ENCODE measurements at regions not wholly inside any gene's neighbourhood (a gene's known extent, or its start where the extent isn't known, plus 50 kb on each side); places are given as distances from the start of the nearest gene placed in this dataset.

DNA sequence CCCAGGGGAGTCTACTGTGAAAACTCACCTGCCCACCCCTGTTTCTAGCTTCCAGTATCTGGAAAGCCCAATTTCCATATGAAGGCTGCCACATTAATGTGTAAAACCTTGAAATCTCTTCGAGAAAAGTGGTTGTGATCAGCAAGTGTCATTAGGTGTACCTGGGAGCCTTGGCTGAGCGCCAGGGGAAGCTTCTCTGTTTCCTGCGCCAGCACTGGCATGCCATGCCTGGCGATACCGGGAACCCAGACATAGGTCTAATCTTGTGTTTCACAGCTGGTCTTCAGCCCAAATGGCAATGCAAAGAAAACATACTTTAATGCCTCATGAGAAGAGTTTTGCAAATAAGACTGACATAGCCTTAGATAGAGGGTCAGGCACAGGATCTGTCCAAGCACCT is 101.6 kb downstream of the TENT4A start:
- ATAC-seq (ENCODE audit: low read depth): no peak
- POLR2A ChIA-PET: no interaction called here
- Mint-ChIP-seq H3K36me3 (ENCODE audit: low read depth) (no peaks in the 10 kb centered on the region), H3K9me3 (no peaks in the 10 kb centered on the region), H3K4me1 (no peaks in the 10 kb centered on the region), H3K27ac (no peak overlapping the region), H3K4me3 (no peak overlapping the region), H3K27me3 (peaks cover 10% of the 10 kb centered on the region)
- intact Hi-C loops (cut with micrococcal nuclease): no loop called here
- DNase-seq: no peak
- TF ChIP-seq, protein P1, sequence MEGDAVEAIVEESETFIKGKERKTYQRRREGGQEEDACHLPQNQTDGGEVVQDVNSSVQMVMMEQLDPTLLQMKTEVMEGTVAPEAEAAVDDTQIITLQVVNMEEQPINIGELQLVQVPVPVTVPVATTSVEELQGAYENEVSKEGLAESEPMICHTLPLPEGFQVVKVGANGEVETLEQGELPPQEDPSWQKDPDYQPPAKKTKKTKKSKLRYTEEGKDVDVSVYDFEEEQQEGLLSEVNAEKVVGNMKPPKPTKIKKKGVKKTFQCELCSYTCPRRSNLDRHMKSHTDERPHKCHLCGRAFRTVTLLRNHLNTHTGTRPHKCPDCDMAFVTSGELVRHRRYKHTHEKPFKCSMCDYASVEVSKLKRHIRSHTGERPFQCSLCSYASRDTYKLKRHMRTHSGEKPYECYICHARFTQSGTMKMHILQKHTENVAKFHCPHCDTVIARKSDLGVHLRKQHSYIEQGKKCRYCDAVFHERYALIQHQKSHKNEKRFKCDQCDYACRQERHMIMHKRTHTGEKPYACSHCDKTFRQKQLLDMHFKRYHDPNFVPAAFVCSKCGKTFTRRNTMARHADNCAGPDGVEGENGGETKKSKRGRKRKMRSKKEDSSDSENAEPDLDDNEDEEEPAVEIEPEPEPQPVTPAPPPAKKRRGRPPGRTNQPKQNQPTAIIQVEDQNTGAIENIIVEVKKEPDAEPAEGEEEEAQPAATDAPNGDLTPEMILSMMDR (IDR thresholded peaks at IDR 0.05): no peak
- CTCF ChIA-PET: no interaction called here

DNA sequence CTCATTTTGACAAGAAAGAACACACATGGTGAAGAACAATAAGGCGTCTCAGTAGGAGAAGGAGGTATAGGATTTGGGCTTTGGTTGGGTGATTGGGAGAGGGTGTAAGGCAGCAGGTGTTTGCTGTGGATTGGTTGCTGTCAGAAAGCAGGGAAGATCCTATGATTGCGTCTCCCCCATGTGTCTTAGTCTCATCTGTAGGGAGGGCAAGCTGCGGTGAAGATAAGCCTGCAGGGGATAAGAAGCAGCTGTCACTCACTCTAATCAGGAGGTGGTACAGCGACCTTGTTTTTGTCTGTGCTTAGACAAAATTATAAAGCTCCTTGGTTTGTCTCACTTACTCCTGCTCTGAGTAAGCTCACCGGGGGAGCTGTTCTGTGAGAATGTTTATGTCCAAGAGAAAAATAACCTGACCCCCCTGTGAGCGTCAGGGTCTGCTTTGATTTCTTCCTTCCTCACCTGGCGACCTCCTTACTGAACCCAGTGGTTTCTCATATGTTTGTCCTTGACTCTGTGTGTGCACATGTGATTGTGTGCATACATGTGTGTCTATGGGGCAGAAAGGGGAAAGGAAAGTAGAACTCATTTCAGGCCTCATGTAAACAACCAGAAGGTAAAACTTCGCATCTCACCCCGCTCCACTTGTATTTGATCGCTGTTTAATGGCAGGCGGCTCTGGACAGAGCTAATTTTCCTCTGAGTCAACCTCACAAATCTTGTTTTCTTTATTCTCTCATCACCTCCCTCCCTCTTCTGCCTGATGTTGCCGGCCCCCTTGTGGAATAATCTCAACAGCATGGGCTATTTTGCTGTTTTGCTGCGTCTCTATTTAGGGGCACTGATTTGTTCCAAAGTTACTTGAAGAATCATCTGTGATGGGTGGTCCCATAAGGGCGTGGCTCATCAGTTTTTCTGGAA is 105.6 kb downstream of the TENT4A start:
- CTCF ChIA-PET: no interaction called here

DNA sequence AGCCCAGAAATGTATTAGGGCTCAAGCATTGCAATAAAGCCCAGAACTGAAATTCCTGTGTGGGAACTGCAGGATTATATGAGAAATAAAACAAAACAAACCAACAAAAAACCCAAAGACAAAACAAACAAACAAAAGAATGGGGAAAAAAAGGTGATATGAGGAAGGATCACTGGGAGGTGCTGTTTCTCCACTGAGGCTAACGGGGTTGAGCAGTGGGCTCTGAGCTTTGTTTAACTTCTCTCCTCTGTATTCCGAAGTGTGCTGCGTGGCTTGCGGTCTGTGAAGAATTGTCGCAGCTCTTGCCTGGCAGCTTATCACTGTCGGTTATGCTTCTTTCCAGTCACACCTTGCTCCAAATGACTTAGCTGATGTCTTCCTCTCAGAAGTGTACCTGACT is 106.3 kb downstream of the TENT4A start:
- CTCF ChIA-PET: no interaction called here
- POLR2A ChIA-PET: no interaction called here
- Mint-ChIP-seq H3K4me3 (no peak overlapping the region), H3K4me1 (no peaks in the 10 kb centered on the region), H3K27me3 (peaks cover 16% of the 10 kb centered on the region), H3K27ac (no peak overlapping the region), H3K36me3 (ENCODE audit: low read depth) (no peaks in the 10 kb centered on the region), H3K9me3 (peaks cover 11% of the 10 kb centered on the region)
- DNase-seq: no peak
- ATAC-seq (ENCODE audit: low read depth): no peak
- TF ChIP-seq, protein P1 (IDR thresholded peaks at IDR 0.05): no peak
- intact Hi-C loops (cut with micrococcal nuclease): no loop called here

More for the DNA sequence above, 105.6 kb downstream of the TENT4A start:
- intact Hi-C loops (cut with micrococcal nuclease): no loop called here
- H3K27ac Mint-ChIP-seq: no peak overlapping the region
- H3K36me3 Mint-ChIP-seq (ENCODE audit: low read depth): no peaks in the 10 kb centered on the region
- no peak overlapping the region for H3K4me3 Mint-ChIP-seq
- H3K4me1 Mint-ChIP-seq: no peaks in the 10 kb centered on the region
- POLR2A ChIA-PET: no interaction called here
- peaks cover 11% of the 10 kb centered on the region for H3K9me3 Mint-ChIP-seq
- H3K27me3 Mint-ChIP-seq: peaks cover 14% of the 10 kb centered on the region
- ATAC-seq (ENCODE audit: low read depth) (no peak), DNase-seq (no peak)
- TF ChIP-seq, protein P1 (IDR thresholded peaks at IDR 0.05): no peak

DNA sequence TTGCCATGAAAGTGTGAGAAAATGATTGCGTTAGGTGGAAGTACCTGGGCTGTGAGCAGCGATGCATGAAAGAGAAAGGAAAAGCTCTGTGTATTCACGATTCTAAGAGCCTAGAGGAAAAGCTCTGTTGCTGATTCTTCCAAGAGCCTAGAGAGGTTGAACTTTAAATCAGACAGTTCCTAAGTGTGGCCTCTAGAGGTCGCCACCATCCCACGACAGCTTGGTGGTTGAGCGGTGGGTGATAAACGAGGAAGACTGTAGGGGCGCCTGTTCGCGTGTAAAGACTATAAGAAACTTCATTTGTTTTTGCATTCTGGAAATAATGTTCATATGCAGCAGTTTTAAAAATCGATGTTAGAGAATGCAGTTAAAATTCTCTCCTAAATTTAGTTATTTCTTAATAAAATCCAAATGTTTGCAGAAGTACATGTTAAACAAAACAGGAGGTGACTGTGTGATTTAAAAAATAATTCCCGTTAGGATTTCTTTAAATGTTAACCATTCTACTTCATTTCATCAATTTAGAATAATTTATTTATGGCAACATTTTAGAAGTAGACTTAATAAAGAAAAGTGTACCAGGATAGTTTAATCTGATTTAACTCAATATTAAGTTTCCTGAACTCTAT is 107.7 kb downstream of the TENT4A start:
- Mint-ChIP-seq H3K4me1 (no peaks in the 10 kb centered on the region), H3K9me3 (peaks cover 11% of the 10 kb centered on the region), H3K27ac (no peak overlapping the region), H3K4me3 (no peak overlapping the region), H3K27me3 (peaks cover 14% of the 10 kb centered on the region), H3K36me3 (ENCODE audit: low read depth) (no peaks in the 10 kb centered on the region)
- ChIA-PET CTCF (no interaction called here), POLR2A (no interaction called here)
- DNase-seq (no peak), ATAC-seq (ENCODE audit: low read depth) (no peak)
- intact Hi-C loops (cut with micrococcal nuclease): no loop called here
- TF ChIP-seq, protein P1 (IDR thresholded peaks at IDR 0.05): no peak

DNA sequence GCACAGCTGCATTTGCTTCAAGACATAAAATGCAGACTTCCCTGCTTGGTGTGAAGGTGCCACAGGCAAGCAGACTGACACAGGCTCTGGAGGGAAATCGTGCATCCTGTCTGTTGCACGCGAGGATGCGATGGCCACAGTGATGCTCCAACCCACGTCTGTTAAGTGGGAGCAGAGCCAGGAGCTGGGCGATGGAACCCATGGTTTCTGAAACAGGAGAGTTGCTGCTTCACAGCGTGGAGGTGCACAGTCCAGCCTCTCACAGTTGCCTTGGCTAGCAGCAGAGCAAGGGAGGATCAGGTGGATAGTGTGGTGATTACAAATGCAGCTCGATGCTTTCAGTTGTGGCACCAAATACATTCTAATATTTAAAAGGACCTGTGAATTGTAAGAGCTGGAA is 108.8 kb downstream of the TENT4A start:
- Mint-ChIP-seq H3K9me3 (peaks cover 11% of the 10 kb centered on the region), H3K27ac (no peak overlapping the region), H3K4me1 (no peaks in the 10 kb centered on the region), H3K4me3 (no peak overlapping the region), H3K36me3 (ENCODE audit: low read depth) (no peaks in the 10 kb centered on the region), H3K27me3 (peaks cover 18% of the 10 kb centered on the region)
- TF ChIP-seq, protein P1 (IDR thresholded peaks at IDR 0.05): no peak
- ChIA-PET POLR2A (no interaction called here), CTCF (no interaction called here)
- intact Hi-C loops (cut with micrococcal nuclease): no loop called here
- no peak for ATAC-seq (ENCODE audit: low read depth)
- no peak for DNase-seq
